Ishikawa (cell line): ENCODE measurements at regions not wholly inside any gene's neighbourhood (a gene's known extent, or its start where the extent isn't known, plus 50 kb on each side); places are given as distances from the start of the nearest gene placed in this dataset.

Experiments used
- CEBPB ChIP-seq: IDR thresholded peaks from 2 replicates; pipeline ENCODE4 v1.6.1; 2012
- CREB1 ChIP-seq: IDR thresholded peaks from 2 replicates; pipeline ENCODE4 v1.6.1; 2012; ENCODE audit warnings: low read depth
- EGR1 ChIP-seq: IDR thresholded peaks from 2 replicates; pipeline ENCODE4 v1.6.1; 2012
- EP300 ChIP-seq: IDR thresholded peaks from 2 replicates; pipeline ENCODE4 v1.6.1; 2012; ENCODE audit warnings: borderline replicate concordance
- FOXM1 ChIP-seq: IDR thresholded peaks from 2 replicates; pipeline ENCODE4 v1.6.1; 2012; ENCODE audit warnings: low read depth, borderline replicate concordance
- MAX ChIP-seq: IDR thresholded peaks from 2 replicates; pipeline ENCODE4 v1.6.1; 2012
- NFIC ChIP-seq: IDR thresholded peaks from 2 replicates; pipeline ENCODE4 v1.6.1; 2012
- RAD21 ChIP-seq: IDR thresholded peaks from 2 replicates; pipeline ENCODE4 v1.6.1; 2012; ENCODE audit warnings: low read depth
- TAF1 ChIP-seq: IDR thresholded peaks from 2 replicates; pipeline ENCODE4 v1.6.1; 2012; ENCODE audit warnings: low read depth, mild to moderate bottlenecking
- TCF12 ChIP-seq: IDR thresholded peaks from 2 replicates; pipeline ENCODE4 v1.6.1; 2012; ENCODE audit warnings: low read depth
- TEAD4 ChIP-seq: IDR thresholded peaks from 2 replicates; pipeline ENCODE4 v1.6.1; 2012
- USF1 ChIP-seq: IDR thresholded peaks from 2 replicates; pipeline ENCODE4 v1.6.1; 2012
- YY1 ChIP-seq: IDR thresholded peaks from 2 replicates; pipeline ENCODE4 v1.6.1; 2012; ENCODE audit warnings: low read depth
- ZBTB7A ChIP-seq: IDR thresholded peaks from 2 replicates; pipeline ENCODE4 v1.6.1; 2012; ENCODE audit warnings: low read depth
- TF ChIP-seq, protein P1 (sequence below): IDR thresholded peaks from 2 replicates; pipeline ENCODE4 v1.6.1; 2012; ENCODE audit warnings: low read depth, mild to moderate bottlenecking

- TF ChIP-seq RAD21 (no peak), ZBTB7A (no peak), EGR1 (no peak), YY1 (no peak), TCF12 (no peak), NFIC (no peak), CREB1 (no peak), USF1 (no peak)
- TF ChIP-seq, protein P1, sequence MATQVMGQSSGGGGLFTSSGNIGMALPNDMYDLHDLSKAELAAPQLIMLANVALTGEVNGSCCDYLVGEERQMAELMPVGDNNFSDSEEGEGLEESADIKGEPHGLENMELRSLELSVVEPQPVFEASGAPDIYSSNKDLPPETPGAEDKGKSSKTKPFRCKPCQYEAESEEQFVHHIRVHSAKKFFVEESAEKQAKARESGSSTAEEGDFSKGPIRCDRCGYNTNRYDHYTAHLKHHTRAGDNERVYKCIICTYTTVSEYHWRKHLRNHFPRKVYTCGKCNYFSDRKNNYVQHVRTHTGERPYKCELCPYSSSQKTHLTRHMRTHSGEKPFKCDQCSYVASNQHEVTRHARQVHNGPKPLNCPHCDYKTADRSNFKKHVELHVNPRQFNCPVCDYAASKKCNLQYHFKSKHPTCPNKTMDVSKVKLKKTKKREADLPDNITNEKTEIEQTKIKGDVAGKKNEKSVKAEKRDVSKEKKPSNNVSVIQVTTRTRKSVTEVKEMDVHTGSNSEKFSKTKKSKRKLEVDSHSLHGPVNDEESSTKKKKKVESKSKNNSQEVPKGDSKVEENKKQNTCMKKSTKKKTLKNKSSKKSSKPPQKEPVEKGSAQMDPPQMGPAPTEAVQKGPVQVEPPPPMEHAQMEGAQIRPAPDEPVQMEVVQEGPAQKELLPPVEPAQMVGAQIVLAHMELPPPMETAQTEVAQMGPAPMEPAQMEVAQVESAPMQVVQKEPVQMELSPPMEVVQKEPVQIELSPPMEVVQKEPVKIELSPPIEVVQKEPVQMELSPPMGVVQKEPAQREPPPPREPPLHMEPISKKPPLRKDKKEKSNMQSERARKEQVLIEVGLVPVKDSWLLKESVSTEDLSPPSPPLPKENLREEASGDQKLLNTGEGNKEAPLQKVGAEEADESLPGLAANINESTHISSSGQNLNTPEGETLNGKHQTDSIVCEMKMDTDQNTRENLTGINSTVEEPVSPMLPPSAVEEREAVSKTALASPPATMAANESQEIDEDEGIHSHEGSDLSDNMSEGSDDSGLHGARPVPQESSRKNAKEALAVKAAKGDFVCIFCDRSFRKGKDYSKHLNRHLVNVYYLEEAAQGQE = no peak
Observed at GRCh38 chr13:34174671-34175145, 356.8 kb downstream of the RFC3 start.

DNA sequence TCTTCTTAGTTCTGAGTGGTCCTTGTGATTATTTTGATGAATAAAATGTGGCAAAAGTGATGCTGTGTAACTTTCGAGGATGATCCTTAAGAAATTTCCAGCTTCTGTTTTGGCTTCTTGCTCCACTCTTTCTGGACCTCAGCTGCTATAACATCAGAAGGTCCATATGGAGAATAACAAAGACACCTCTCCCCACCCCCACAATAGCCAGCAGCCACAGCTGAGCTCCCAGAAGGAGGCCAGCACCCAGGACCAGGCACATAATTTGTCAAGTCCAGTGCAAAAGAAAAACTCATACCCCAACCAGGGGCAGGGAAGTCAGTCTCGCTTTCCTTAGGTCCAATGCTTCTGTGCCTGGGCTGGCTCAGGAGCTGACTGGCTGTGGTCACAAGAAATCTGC, 357.6 kb downstream of the RFC3 start:
- no peak for TF ChIP-seq ZBTB7A
- TF ChIP-seq USF1 = no peak
- TF ChIP-seq RAD21 = no peak
- no peak for TF ChIP-seq TCF12
- no peak for TF ChIP-seq FOXM1
- no peak for TF ChIP-seq NFIC
- TF ChIP-seq EGR1 = no peak
- TF ChIP-seq, protein P1 = no peak
- TF ChIP-seq CEBPB = no peak
- TF ChIP-seq YY1 = no peak
- TF ChIP-seq MAX = no peak
- no peak for TF ChIP-seq TEAD4

DNA sequence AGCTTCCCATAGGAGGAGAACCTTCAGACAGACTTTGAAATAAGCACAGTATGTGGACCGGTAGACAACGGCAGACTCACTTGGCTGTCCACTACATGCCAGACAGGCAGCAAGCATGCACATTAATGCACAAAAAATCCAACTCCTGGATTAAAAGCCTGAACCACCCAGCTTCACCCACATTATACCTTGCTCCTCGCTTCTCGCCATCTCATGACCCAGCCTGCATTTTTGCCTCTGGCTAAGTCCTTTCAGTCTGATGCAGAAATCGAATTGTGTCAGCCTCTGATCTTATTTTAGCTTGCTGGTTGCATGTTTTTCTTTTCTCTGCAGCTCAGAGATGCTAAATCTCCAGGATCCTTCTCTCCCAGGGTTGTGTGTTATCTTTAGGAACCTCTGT, 358.7 kb downstream of the RFC3 start:
- TF ChIP-seq EGR1 = no peak
- TF ChIP-seq FOXM1 = no peak
- TF ChIP-seq, protein P1 = no peak
- no peak for TF ChIP-seq NFIC
- TF ChIP-seq TCF12 = no peak
- no peak for TF ChIP-seq TEAD4
- no peak for TF ChIP-seq ZBTB7A

GRCh38 chr13:34179481-34179880, 361.5 kb downstream of the RFC3 start:
- no peak for TF ChIP-seq CEBPB
- no peak for TF ChIP-seq RAD21
- TF ChIP-seq EGR1 = no peak
- TF ChIP-seq TAF1 = no peak
- no peak for TF ChIP-seq EP300
- TF ChIP-seq NFIC = no peak
- TF ChIP-seq TCF12 = no peak
- TF ChIP-seq TEAD4 = no peak
- TF ChIP-seq, protein P1 = no peak
- no peak for TF ChIP-seq FOXM1
- no peak for TF ChIP-seq YY1
- no peak for TF ChIP-seq USF1
